Neural cell (in vitro differentiated cells): ENCODE measurements at regions not wholly inside any gene's neighbourhood (a gene's known extent, or its start where the extent isn't known, plus 50 kb on each side); places are given as distances from the start of the nearest gene placed in this dataset.

Experiments used
- H2AFZ ChIP-seq: fragments of 200-600, 300-800 bp; sonication (generic), shearing (Covaris generic); 2 replicates; pipeline ENCODE4 v1.6.0; 2014; ENCODE audit warnings: low read depth, mild to moderate bottlenecking, antibody characterized with exemption, low read length, moderate library complexity
- H3F3A ChIP-seq: fragments of 200-600 bp; shearing (Covaris generic); 2 replicates; pipeline ENCODE4 v1.6.1; 2016; ENCODE audit warnings: mild to moderate bottlenecking, moderate library complexity, mixed read lengths, antibody characterized with exemption, low read length; ENCODE audit not compliant: insufficient read depth, poor library complexity, severe bottlenecking
- H3K27ac ChIP-seq: fragments of 200-600, 300-800 bp; sonication (generic), shearing (Covaris generic); 2 replicates; pipeline ENCODE4 v1.5.1; 2014; ENCODE audit warnings: mild to moderate bottlenecking, low read length, moderate library complexity
- H3K27me3 ChIP-seq: fragments of 300-800, 200-600 bp; sonication (generic), shearing (Covaris generic); 2 replicates; pipeline ENCODE4 v1.6.0; 2014; ENCODE audit warnings: mild to moderate bottlenecking, low read depth, low read length, moderate library complexity; ENCODE audit not compliant: insufficient read depth
- H3K36me3 ChIP-seq: fragments of 300-800, 200-600 bp; sonication (generic), shearing (Covaris generic); 2 replicates; pipeline ENCODE4 v1.5.1; 2014; ENCODE audit warnings: mild to moderate bottlenecking, antibody characterized with exemption, low read length, moderate library complexity; ENCODE audit not compliant: insufficient read depth
- H3K4me2 ChIP-seq: fragments of 300-800, 200-600 bp; sonication (generic), shearing (Covaris generic); 2 replicates; pipeline ENCODE4 v1.6.0; 2014; ENCODE audit warnings: mild to moderate bottlenecking, low read length
- H3K4me3 ChIP-seq: fragments of 300-800, 200-600 bp; sonication (generic), shearing (Covaris generic); 2 replicates; pipeline ENCODE4 v1.5.1; 2014; ENCODE audit warnings: mild to moderate bottlenecking, low read length, moderate library complexity
- H3K79me2 ChIP-seq: fragments of 200-600 bp; shearing (Covaris generic); replicated peaks from 2 replicates; pipeline ENCODE4 v1.6.0; 2014; ENCODE audit warnings: mild to moderate bottlenecking, low read length, moderate library complexity; ENCODE audit not compliant: insufficient read depth
- H3K9ac ChIP-seq: fragments of 300-800, 200-600 bp; sonication (generic), shearing (Covaris generic); 2 replicates; pipeline ENCODE4 v1.6.1; 2016; ENCODE audit warnings: mild to moderate bottlenecking, low read length, mixed read lengths
- H3K9me2 ChIP-seq: fragments of 200-600 bp; shearing (Covaris generic); 2 replicates; pipeline ENCODE4 v1.6.1; 2016; ENCODE audit warnings: mild to moderate bottlenecking, low read length, mixed read lengths; ENCODE audit not compliant: insufficient read depth
- H3K9me3 ChIP-seq: fragments of 200-600, 300-800 bp; sonication (generic), shearing (Covaris generic); 2 replicates; pipeline ENCODE4 v1.6.1; 2016; ENCODE audit warnings: mild to moderate bottlenecking, mixed run types, low read length, moderate library complexity, mixed read lengths
- H4K20me1 ChIP-seq: fragments of 200-600 bp; shearing (Covaris generic); 2 replicates; pipeline ENCODE4 v1.6.1; 2016; ENCODE audit warnings: mild to moderate bottlenecking, mixed run types; ENCODE audit not compliant: insufficient read depth
- CTCF ChIP-seq: fragments of 450-650 bp; IDR thresholded peaks from 2 replicates; pipeline ENCODE4 v1.5.1; 2014; ENCODE audit warnings: antibody characterized with exemption, mild to moderate bottlenecking, moderate library complexity; ENCODE audit not compliant: poor library complexity, severe bottlenecking
- EP300 ChIP-seq: fragments of 450-650 bp; conservative IDR thresholded peaks from 2 replicates; pipeline ENCODE4 v1.6.1; 2014; ENCODE audit warnings: antibody characterized with exemption, mild to moderate bottlenecking, moderate library complexity; ENCODE audit not compliant: poor library complexity, severe bottlenecking
- EZH2 ChIP-seq: fragments of 200-600, 300-800 bp; shearing (Covaris generic), sonication (generic); IDR thresholded peaks from 2 replicates; pipeline ENCODE4 v1.6.1; 2014; ENCODE audit warnings: antibody characterized with exemption, low read length, borderline replicate concordance, mild to moderate bottlenecking; ENCODE audit not compliant: insufficient read depth, poor library complexity, severe bottlenecking
- MXI1 ChIP-seq: fragments of 450-650 bp; conservative IDR thresholded peaks from 2 replicates; pipeline ENCODE4 v1.6.1; 2014; ENCODE audit warnings: antibody characterized with exemption, mild to moderate bottlenecking; ENCODE audit not compliant: poor library complexity, severe bottlenecking
- POLR2AphosphoS5 ChIP-seq: IDR thresholded peaks from 2 replicates; pipeline ENCODE4 v1.6.1; 2012
- RAD21 ChIP-seq: fragments of 450-650 bp; conservative IDR thresholded peaks from 2 replicates; pipeline ENCODE4 v1.6.1; 2014; ENCODE audit warnings: antibody characterized with exemption, mild to moderate bottlenecking, moderate library complexity
- SMC3 ChIP-seq: fragments of 450-650 bp; conservative IDR thresholded peaks from 2 replicates; pipeline ENCODE4 v1.6.1; 2014; ENCODE audit warnings: antibody characterized with exemption, mild to moderate bottlenecking, moderate library complexity; ENCODE audit not compliant: poor library complexity
- TAF1 ChIP-seq: IDR thresholded peaks from 2 replicates; pipeline ENCODE4 v1.6.1; 2012; ENCODE audit warnings: low read depth
- TF ChIP-seq, protein P1 (sequence below): IDR thresholded peaks from 2 replicates; pipeline ENCODE4 v1.6.1; 2012; ENCODE audit warnings: borderline replicate concordance

DNA sequence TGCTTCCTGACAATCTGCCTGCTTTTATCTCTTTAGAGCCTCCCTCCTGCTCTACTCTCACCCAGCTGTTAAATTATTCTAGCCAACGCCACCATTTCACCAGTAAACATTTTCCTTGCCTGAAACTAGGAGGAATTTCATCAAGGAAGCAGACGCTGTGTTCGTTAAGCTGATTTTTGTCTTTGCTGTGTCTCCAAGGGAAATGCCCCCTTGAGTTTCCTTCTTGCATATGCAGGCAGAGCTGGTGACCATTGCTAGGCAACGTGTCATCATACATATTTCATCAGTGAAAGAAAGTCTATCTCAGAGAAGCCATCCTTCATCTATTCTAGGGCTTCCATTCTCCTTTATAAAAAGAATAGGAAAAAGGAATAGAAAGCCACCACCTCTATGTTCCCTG, 87.0 kb upstream of the ST8SIA2 start:
- H3K27ac ChIP-seq, result peak overlapping the region; percentile 86
- no peaks in the 10 kb centered on the region for H3K9me2 ChIP-seq
- no peaks in the 10 kb centered on the region for H4K20me1 ChIP-seq
- H3K9me3 ChIP-seq, result no peaks in the 10 kb centered on the region
- H3K27me3 ChIP-seq, result no peaks in the 10 kb centered on the region
- H3K9ac ChIP-seq, result peak overlapping the region; percentile 60
- H3K36me3 ChIP-seq, result no peaks in the 10 kb centered on the region
- H3K4me3 ChIP-seq, result peak overlapping the region; percentile 27
- no peaks in the 10 kb centered on the region for H3F3A ChIP-seq
- peak overlapping the region; percentile 31 for H2AFZ ChIP-seq
- TF ChIP-seq SMC3, result peak; percentile 66
- peak; percentile 89 for TF ChIP-seq CTCF
- TF ChIP-seq MXI1, result no peak
- peak; percentile 67 for TF ChIP-seq POLR2AphosphoS5
- peak; percentile 73 for TF ChIP-seq RAD21
- TF ChIP-seq EP300, result peak; percentile 50
- TF ChIP-seq, protein P1, sequence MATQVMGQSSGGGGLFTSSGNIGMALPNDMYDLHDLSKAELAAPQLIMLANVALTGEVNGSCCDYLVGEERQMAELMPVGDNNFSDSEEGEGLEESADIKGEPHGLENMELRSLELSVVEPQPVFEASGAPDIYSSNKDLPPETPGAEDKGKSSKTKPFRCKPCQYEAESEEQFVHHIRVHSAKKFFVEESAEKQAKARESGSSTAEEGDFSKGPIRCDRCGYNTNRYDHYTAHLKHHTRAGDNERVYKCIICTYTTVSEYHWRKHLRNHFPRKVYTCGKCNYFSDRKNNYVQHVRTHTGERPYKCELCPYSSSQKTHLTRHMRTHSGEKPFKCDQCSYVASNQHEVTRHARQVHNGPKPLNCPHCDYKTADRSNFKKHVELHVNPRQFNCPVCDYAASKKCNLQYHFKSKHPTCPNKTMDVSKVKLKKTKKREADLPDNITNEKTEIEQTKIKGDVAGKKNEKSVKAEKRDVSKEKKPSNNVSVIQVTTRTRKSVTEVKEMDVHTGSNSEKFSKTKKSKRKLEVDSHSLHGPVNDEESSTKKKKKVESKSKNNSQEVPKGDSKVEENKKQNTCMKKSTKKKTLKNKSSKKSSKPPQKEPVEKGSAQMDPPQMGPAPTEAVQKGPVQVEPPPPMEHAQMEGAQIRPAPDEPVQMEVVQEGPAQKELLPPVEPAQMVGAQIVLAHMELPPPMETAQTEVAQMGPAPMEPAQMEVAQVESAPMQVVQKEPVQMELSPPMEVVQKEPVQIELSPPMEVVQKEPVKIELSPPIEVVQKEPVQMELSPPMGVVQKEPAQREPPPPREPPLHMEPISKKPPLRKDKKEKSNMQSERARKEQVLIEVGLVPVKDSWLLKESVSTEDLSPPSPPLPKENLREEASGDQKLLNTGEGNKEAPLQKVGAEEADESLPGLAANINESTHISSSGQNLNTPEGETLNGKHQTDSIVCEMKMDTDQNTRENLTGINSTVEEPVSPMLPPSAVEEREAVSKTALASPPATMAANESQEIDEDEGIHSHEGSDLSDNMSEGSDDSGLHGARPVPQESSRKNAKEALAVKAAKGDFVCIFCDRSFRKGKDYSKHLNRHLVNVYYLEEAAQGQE, result no peak
- no peaks in the 10 kb centered on the region for H3K79me2 ChIP-seq
- H3K4me2 ChIP-seq, result peak overlapping the region; percentile 23

- no peak overlapping the region for H2AFZ ChIP-seq
These were observed 78.5 kb upstream of the ST8SIA2 start for GRCh38 chr15:92315144-92315543.

More at GRCh38 chr15:92315144-92315543, 78.5 kb upstream of the ST8SIA2 start:
- no peaks in the 10 kb centered on the region for H3K36me3 ChIP-seq
- H3K9me3 ChIP-seq, result no peaks in the 10 kb centered on the region
- no peaks in the 10 kb centered on the region for H3K9me2 ChIP-seq
- no peaks in the 10 kb centered on the region for H4K20me1 ChIP-seq
- H3K4me3 ChIP-seq, result no peak overlapping the region
- no peaks in the 10 kb centered on the region for H3K27me3 ChIP-seq
- H3K79me2 ChIP-seq, result no peaks in the 10 kb centered on the region
- H3F3A ChIP-seq, result no peaks in the 10 kb centered on the region
- no peak overlapping the region for H3K27ac ChIP-seq
- no peak overlapping the region for H3K9ac ChIP-seq
- H3K4me2 ChIP-seq, result no peak overlapping the region
- no peak for TF ChIP-seq EZH2
- TF ChIP-seq EP300, result no peak
- no peak for TF ChIP-seq TAF1
- TF ChIP-seq, protein P1, result no peak
- TF ChIP-seq MXI1, result no peak
- no peak for TF ChIP-seq CTCF
- no peak for TF ChIP-seq SMC3
- TF ChIP-seq RAD21, result no peak
- no peak for TF ChIP-seq POLR2AphosphoS5
